ENCODE measurements at regions not wholly inside any gene's neighbourhood (a gene's known extent, or its start where the extent isn't known, plus 50 kb on each side); places are given as distances from the start of the nearest gene placed in this dataset.

GRCh38 chr7:47148536-47149207 is 433.2 kb downstream of the TNS3 start:
- DNase-seq (ENCODE audit: insufficient read length, low spot score) (no peak), FAIRE-seq (no peak)
- TF ChIP-seq CTCF (IDR thresholded peaks at IDR 0.05; ENCODE audit: insufficient read depth, missing control alignments): no peak

- TF ChIP-seq CTCF (IDR thresholded peaks at IDR 0.05; ENCODE audit: insufficient read depth, missing control alignments): no peak
- DNase-seq (ENCODE audit: insufficient read length, low spot score): no peak
- FAIRE-seq: no peak
These were observed 434.7 kb downstream of the TNS3 start for GRCh38 chr7:47147213-47147631.

- TF ChIP-seq CTCF (IDR thresholded peaks at IDR 0.05; ENCODE audit: insufficient read depth, missing control alignments): no peak
- FAIRE-seq (no peak), DNase-seq (ENCODE audit: insufficient read length, low spot score) (no peak)
These were observed 435.9 kb downstream of the TNS3 start for GRCh38 chr7:47145982-47146381.

- no peak for FAIRE-seq
These were observed 436.7 kb downstream of the TNS3 start for GRCh38 chr7:47145186-47145725.

GRCh38 chr7:47143339-47143738 is 438.6 kb downstream of the TNS3 start:
- no peak for TF ChIP-seq CTCF (IDR thresholded peaks at IDR 0.05; ENCODE audit: insufficient read depth, missing control alignments)
- FAIRE-seq (no peak), DNase-seq (ENCODE audit: insufficient read length, low spot score) (no peak)

More at GRCh38 chr7:47145186-47145725, 436.7 kb downstream of the TNS3 start:
- no peak for DNase-seq (ENCODE audit: insufficient read length, low spot score)
- no peak for TF ChIP-seq CTCF (IDR thresholded peaks at IDR 0.05; ENCODE audit: insufficient read depth, missing control alignments)

GRCh38 chr7:47142867-47143175 is 439.1 kb downstream of the TNS3 start:
- TF ChIP-seq CTCF (IDR thresholded peaks at IDR 0.05; ENCODE audit: insufficient read depth, missing control alignments): no peak
- no peak for DNase-seq (ENCODE audit: insufficient read length, low spot score)
- no peak for FAIRE-seq

- DNase-seq (ENCODE audit: insufficient read length, low spot score): no peak
- TF ChIP-seq CTCF (IDR thresholded peaks at IDR 0.05; ENCODE audit: insufficient read depth, missing control alignments): no peak
- no peak for FAIRE-seq
These were observed 439.6 kb downstream of the TNS3 start for GRCh38 chr7:47142169-47142866.
